Neural progenitor cell (in vitro differentiated cells): ENCODE measurements at regions not wholly inside any gene's neighbourhood (a gene's known extent, or its start where the extent isn't known, plus 50 kb on each side); places are given as distances from the start of the nearest gene placed in this dataset.

Experiments used
- DNase-seq: peaks from one replicate; pipeline ENCODE4 v3.0.0-alpha.2; 2016; ENCODE audit warnings: low spot score
- H2AFZ ChIP-seq: fragments of 200-600 bp; sonication (generic); replicated peaks from 2 replicates; pipeline ENCODE4 v1.6.1; 2016; ENCODE audit warnings: antibody characterized with exemption
- H3F3A ChIP-seq: fragments of 200-600 bp; sonication (generic); 2 replicates; pipeline ENCODE4 v1.6.1; 2016; ENCODE audit warnings: antibody characterized with exemption, low read depth
- H3K27ac ChIP-seq: fragments of 200-600 bp; sonication (generic); 2 replicates; pipeline ENCODE4 v1.5.1; 2016; ENCODE audit warnings: mild to moderate bottlenecking
- H3K27me3 ChIP-seq: fragments of 200-600 bp; sonication (generic); 2 replicates; pipeline ENCODE4 v1.6.1; 2016; ENCODE audit warnings: mild to moderate bottlenecking, moderate library complexity
- H3K36me3 ChIP-seq: fragments of 200-600 bp; sonication (generic); 2 replicates; pipeline ENCODE4 v1.5.1; 2016
- H3K4me1 ChIP-seq: fragments of 200-600 bp; sonication (generic); 2 replicates; pipeline ENCODE4 v1.6.1; 2016; ENCODE audit warnings: mixed run types
- H3K4me2 ChIP-seq: fragments of 200-600 bp; sonication (generic); 2 replicates; pipeline ENCODE4 v1.6.1; 2016
- H3K4me3 ChIP-seq: fragments of 200-600 bp; sonication (generic); 2 replicates; pipeline ENCODE4 v1.5.1; 2016
- H3K79me2 ChIP-seq: fragments of 200-600 bp; sonication (generic); 2 replicates; pipeline ENCODE4 v1.6.1; 2016; ENCODE audit warnings: low read depth
- H3K9ac ChIP-seq: fragments of 200-600 bp; sonication (generic); 2 replicates; pipeline ENCODE4 v1.6.1; 2016
- H3K9me3 ChIP-seq: fragments of 200-600 bp; sonication (generic); 2 replicates; pipeline ENCODE4 v1.5.1; 2016; ENCODE audit warnings: low read depth
- H4K20me1 ChIP-seq: fragments of 200-600 bp; sonication (generic); 2 replicates; pipeline ENCODE4 v1.6.1; 2016; ENCODE audit warnings: low read depth
- H3K27ac Mint-ChIP-seq: 3 replicates; pipeline ENCODE4 v1.8.0; 2021; ENCODE audit warnings: mixed read lengths
- H3K27me3 Mint-ChIP-seq: 2 replicates; pipeline ENCODE4 v1.8.0; 2022; ENCODE audit warnings: low read depth, mild to moderate bottlenecking, inconsistent platforms, moderate library complexity, mixed read lengths; ENCODE audit not compliant: insufficient read depth
- H3K36me3 Mint-ChIP-seq: 3 replicates; pipeline ENCODE4 v1.8.0; 2021; ENCODE audit warnings: mixed read lengths
- H3K4me1 Mint-ChIP-seq: 3 replicates; pipeline ENCODE4 v1.8.0; 2021; ENCODE audit warnings: mixed read lengths
- H3K4me3 Mint-ChIP-seq: 3 replicates; pipeline ENCODE4 v1.8.0; 2021; ENCODE audit warnings: mild to moderate bottlenecking, moderate library complexity, mixed read lengths
- H3K9me3 Mint-ChIP-seq: 3 replicates; pipeline ENCODE4 v1.8.0; 2020; ENCODE audit warnings: mixed read lengths
- EZH2 ChIP-seq: fragments of 200-600 bp; sonication (generic); IDR thresholded peaks from 2 replicates; pipeline ENCODE4 v1.6.1; 2017; ENCODE audit warnings: antibody characterized with exemption, mild to moderate bottlenecking, moderate library complexity
- EZH2phosphoT487 ChIP-seq: fragments of 200-600 bp; sonication (generic); IDR thresholded peaks from 2 replicates; pipeline ENCODE4 v1.6.1; 2017; ENCODE audit warnings: antibody characterized with exemption
- TF ChIP-seq, protein P1 (sequence below): fragments of 200-600 bp; sonication (generic); IDR thresholded peaks from 2 replicates; pipeline ENCODE4 v1.5.1; 2017; ENCODE audit warnings: antibody characterized with exemption, mild to moderate bottlenecking

DNA sequence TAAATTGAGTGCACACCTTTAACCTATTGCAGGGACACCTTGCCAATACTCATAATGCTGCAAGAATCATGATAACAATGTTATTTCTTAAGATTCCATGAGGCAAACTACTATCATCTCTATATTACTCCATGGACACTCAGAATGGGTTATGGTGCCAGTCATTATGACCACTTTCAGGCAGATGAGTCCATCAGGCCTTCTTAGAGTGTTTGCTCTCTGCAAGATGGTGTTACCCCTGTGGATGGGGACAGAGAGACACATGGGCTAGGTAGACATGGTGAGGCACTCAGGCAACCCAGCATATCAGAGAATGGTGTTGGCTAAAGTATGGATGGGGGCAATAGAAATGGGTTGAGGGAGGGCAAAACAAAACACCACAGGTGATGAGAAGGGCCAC lies 59.7 kb downstream of the XCL2 start:
- H3F3A ChIP-seq: peaks cover 14% of the 10 kb centered on the region
- TF ChIP-seq, protein P1, sequence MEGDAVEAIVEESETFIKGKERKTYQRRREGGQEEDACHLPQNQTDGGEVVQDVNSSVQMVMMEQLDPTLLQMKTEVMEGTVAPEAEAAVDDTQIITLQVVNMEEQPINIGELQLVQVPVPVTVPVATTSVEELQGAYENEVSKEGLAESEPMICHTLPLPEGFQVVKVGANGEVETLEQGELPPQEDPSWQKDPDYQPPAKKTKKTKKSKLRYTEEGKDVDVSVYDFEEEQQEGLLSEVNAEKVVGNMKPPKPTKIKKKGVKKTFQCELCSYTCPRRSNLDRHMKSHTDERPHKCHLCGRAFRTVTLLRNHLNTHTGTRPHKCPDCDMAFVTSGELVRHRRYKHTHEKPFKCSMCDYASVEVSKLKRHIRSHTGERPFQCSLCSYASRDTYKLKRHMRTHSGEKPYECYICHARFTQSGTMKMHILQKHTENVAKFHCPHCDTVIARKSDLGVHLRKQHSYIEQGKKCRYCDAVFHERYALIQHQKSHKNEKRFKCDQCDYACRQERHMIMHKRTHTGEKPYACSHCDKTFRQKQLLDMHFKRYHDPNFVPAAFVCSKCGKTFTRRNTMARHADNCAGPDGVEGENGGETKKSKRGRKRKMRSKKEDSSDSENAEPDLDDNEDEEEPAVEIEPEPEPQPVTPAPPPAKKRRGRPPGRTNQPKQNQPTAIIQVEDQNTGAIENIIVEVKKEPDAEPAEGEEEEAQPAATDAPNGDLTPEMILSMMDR: no peak
- TF ChIP-seq EZH2phosphoT487 (no peak), EZH2 (no peak)
- peaks cover 15% of the 10 kb centered on the region for H3K4me1 Mint-ChIP-seq
- no peaks in the 10 kb centered on the region for H4K20me1 ChIP-seq
- no peaks in the 10 kb centered on the region for H3K9me3 ChIP-seq
- H3K27ac ChIP-seq: no peak overlapping the region
- H3K27me3 ChIP-seq: no peaks in the 10 kb centered on the region
- peaks cover 5% of the 10 kb centered on the region for H3K9me3 Mint-ChIP-seq
- H3K4me3 Mint-ChIP-seq: no peak overlapping the region
- DNase-seq: no peak
- H3K79me2 ChIP-seq: no peaks in the 10 kb centered on the region
- no peak overlapping the region for H2AFZ ChIP-seq
- H3K27me3 Mint-ChIP-seq: peaks cover 2% of the 10 kb centered on the region
- H3K36me3 Mint-ChIP-seq: no peaks in the 10 kb centered on the region
- H3K9ac ChIP-seq: no peak overlapping the region
- no peak overlapping the region for H3K4me3 ChIP-seq
- no peaks in the 10 kb centered on the region for H3K36me3 ChIP-seq
- H3K4me2 ChIP-seq: no peak overlapping the region
- H3K27ac Mint-ChIP-seq: no peak overlapping the region
- H3K4me1 ChIP-seq: peaks cover 23% of the 10 kb centered on the region

DNA sequence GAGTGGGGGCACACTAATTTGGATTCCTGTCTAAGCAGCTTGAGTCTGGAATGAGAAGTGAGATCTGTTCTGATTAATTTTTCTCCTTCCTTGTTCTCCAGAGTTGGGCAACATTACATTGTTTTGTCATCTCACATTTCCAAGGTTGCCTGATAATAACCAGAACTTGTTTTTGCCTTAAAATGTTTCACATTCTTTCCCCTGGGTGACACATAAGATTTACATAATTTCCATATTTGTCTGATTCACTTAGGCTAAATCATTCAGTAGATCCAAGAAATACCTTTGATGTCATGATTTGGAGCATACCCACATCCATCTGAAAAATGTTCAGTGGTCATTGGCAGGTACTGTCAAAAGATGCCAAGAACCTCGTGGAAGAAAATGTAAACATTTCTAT lies 60.3 kb downstream of the XCL2 start:
- H3K36me3 ChIP-seq: no peaks in the 10 kb centered on the region
- TF ChIP-seq, protein P1: no peak
- TF ChIP-seq EZH2 (no peak), EZH2phosphoT487 (no peak)
- no peak overlapping the region for H2AFZ ChIP-seq
- peaks cover 7% of the 10 kb centered on the region for H3K9me3 Mint-ChIP-seq
- peaks cover 2% of the 10 kb centered on the region for H3K27me3 Mint-ChIP-seq
- peaks cover 23% of the 10 kb centered on the region for H3K4me1 ChIP-seq
- DNase-seq: no peak
- H3K79me2 ChIP-seq: no peaks in the 10 kb centered on the region
- H3K27ac Mint-ChIP-seq: no peak overlapping the region
- no peaks in the 10 kb centered on the region for H3K27me3 ChIP-seq
- H3K4me1 Mint-ChIP-seq: peaks cover 15% of the 10 kb centered on the region
- H3K9ac ChIP-seq: no peak overlapping the region
- H3K4me3 Mint-ChIP-seq: no peak overlapping the region
- H3K27ac ChIP-seq: no peak overlapping the region
- no peaks in the 10 kb centered on the region for H3K36me3 Mint-ChIP-seq
- no peak overlapping the region for H3K4me3 ChIP-seq
- H3F3A ChIP-seq: peaks cover 14% of the 10 kb centered on the region
- H3K9me3 ChIP-seq: no peaks in the 10 kb centered on the region
- no peak overlapping the region for H3K4me2 ChIP-seq
- H4K20me1 ChIP-seq: no peaks in the 10 kb centered on the region

- peak overlapping the region; percentile 58 for H3K4me2 ChIP-seq
- TF ChIP-seq, protein P1: no peak
- TF ChIP-seq EZH2 (no peak), EZH2phosphoT487 (no peak)
- Mint-ChIP-seq H3K4me3 (no peak overlapping the region), H3K27me3 (peaks cover 2% of the 10 kb centered on the region), H3K36me3 (no peaks in the 10 kb centered on the region), H3K4me1 (peaks cover 15% of the 10 kb centered on the region), H3K9me3 (peaks cover 7% of the 10 kb centered on the region), H3K27ac (no peak overlapping the region)
- peaks cover 23% of the 10 kb centered on the region for H3K4me1 ChIP-seq
- no peaks in the 10 kb centered on the region for H4K20me1 ChIP-seq
- H3F3A ChIP-seq: peaks cover 14% of the 10 kb centered on the region
- H3K36me3 ChIP-seq: no peaks in the 10 kb centered on the region
- no peaks in the 10 kb centered on the region for H3K9me3 ChIP-seq
- no peaks in the 10 kb centered on the region for H3K79me2 ChIP-seq
- no peak overlapping the region for H3K4me3 ChIP-seq
- DNase-seq: peak; percentile 84
- peak overlapping the region; percentile 30 for H3K27ac ChIP-seq
- H3K9ac ChIP-seq: no peak overlapping the region
- H2AFZ ChIP-seq: no peak overlapping the region
- no peaks in the 10 kb centered on the region for H3K27me3 ChIP-seq
Observed at GRCh38 chr1:168482106-168482505, 61.7 kb downstream of the XCL2 start.
